Jurkat, Clone E6-1 (cell line): ENCODE measurements at regions not wholly inside any gene's neighbourhood (a gene's known extent, or its start where the extent isn't known, plus 50 kb on each side); places are given as distances from the start of the nearest gene placed in this dataset.

Source experiments
- DNase-seq: peaks from one replicate; pipeline ENCODE4 v3.0.0-alpha.2; 2011; ENCODE audit warnings: low read depth, low spot score
- H3K4me3 ChIP-seq: 2 replicates; pipeline ENCODE4 v1.5.1; 2011; ENCODE audit warnings: mild to moderate bottlenecking, low read length, control low read depth, moderate library complexity

DNA sequence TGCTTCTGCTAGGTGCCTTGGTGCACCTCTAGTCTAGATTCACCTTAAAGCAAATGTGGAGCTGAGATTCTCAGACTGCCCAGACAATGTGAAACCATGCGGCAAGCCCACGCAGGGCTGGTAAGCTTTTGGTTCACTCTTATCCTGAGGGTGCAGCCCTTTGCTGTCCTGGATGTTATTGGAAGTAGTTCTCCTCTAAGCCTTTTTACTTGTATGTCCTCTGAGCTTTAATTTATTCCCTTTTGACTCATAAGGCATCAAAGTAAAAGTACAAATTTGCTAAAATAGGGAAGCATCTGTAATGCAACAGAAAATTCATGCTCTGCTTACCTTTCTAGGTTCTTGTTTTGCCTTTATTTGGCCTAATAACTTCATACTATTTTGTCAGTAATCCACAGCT lies 186.8 kb downstream of the MACC1 start:
- no peak overlapping the region for H3K4me3 ChIP-seq
- DNase-seq: no peak

DNA sequence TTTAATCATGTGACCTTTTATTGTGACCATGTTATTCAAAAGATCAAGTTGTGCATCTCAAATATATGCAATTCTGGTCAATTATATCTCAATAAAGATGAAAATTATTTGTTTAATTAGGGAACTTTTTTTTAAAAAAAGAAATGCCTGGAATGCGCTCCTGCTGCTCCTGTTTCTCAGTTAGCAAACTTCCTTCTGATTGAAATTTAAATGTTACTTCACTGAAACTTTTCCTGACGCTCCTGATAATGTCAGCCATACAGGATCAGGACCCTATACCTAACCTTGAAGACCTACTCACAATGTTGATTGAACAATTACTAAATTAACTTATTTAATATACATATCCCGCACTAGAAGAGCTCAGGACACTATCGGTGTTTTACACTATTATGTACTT lies 190.4 kb downstream of the MACC1 start:
- no peak overlapping the region for H3K4me3 ChIP-seq
- no peak for DNase-seq

- no peak for DNase-seq
- H3K4me3 ChIP-seq: no peak overlapping the region
Observed at GRCh38 chr7:20021831-20022230, 195.4 kb downstream of the MACC1 start.

- H3K4me3 ChIP-seq: no peak overlapping the region
- no peak for DNase-seq
Observed at GRCh38 chr7:20021066-20021465, 196.1 kb downstream of the MACC1 start.

DNA sequence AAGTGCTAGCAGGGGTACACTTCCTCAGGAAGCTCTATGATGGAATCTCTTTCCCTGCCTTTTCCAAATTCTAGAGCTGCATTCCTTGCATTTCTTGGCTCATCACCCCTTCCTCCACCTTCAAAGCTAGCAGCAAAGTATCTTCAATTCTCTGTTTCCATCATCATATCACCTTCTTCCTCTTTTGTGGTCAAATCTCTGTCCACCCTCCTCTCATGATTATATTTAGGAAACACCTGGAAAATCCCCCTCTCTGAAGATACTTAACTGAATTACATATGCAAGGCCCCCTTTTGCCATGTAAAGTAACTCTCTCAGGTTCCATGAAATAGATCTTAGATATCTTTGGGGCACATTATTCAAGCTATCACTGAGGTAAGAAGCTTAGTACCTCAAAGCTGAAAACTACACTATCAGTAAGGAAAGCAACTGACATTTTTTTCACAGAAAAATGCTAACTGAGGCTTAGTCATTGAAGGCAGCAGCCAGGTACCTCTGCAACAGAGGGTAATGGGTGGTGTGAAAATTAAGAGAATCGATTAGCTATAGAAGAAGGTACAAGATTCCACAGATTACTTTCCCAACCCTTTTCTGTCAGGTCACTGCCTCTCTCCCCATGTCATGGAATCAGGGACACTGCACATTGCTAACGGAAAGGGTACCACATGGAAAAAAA lies 197.3 kb downstream of the MACC1 start:
- no peak for DNase-seq
- H3K4me3 ChIP-seq: no peak overlapping the region

DNA sequence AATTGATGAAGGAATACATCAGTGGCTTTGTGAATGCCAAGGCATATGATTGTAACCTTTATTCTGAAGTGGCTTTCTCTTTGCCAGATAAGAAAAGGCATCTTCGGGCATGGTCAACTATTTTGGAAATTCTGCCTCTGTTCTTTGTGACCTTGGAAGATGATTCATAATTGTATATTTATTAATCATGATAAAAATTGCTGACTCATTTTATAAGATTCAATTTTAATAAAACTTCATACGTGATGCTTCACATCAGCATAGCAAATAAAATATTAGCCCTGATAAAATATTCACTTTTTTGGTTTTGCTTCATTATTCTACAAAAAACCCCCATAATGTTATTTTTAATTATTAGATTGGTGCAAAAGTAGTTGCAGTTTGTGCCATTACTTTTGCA lies 200.5 kb downstream of the MACC1 start:
- H3K4me3 ChIP-seq: no peak overlapping the region
- no peak for DNase-seq

DNA sequence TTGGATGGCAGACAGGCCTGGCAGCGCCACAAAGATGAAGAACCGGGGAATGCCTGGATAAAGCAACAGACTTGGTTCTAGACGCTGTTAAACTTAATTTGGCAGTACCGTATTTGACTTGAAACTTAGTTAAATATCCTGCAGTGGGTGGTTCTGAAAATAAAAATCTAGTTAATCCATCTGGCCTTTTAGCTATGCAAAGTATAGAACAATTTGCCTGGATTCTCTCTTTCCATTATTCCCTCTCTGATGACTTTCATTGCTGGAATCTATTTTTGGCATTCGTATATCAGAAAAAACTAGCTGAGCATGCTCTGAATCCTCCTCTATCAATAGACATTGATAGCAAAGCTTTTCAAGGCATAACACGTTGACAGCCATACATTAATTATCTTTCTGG lies 203.6 kb downstream of the MACC1 start:
- no peak for DNase-seq
- no peak overlapping the region for H3K4me3 ChIP-seq

- no peak for DNase-seq
- H3K4me3 ChIP-seq: no peak overlapping the region
Observed at GRCh38 chr7:20012100-20012499, 205.1 kb downstream of the MACC1 start.

GRCh38 chr7:20010877-20011276 lies 206.3 kb downstream of the MACC1 start:
- no peak for DNase-seq
- no peak overlapping the region for H3K4me3 ChIP-seq

GRCh38 chr7:20007510-20007909 lies 209.7 kb downstream of the MACC1 start:
- DNase-seq: no peak
- H3K4me3 ChIP-seq: no peak overlapping the region

DNA sequence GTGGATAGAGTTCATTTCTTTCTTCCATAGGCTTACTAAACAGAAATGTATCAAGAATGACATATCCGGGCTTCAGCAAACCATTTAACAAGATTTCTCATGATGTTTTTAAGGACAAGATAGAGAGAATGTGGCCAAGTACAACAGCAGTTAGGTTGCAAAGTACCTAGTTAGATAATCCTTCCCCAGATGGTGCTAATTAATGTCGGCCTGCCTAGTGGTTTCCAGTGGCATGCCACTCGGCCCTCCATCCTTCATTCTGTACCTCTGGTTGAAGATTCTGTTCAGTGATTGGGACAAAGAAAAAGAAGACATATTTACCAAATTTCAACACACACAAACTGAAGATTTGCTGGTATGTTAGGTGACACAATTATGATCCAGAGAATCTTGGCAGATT lies 212.1 kb downstream of the MACC1 start:
- H3K4me3 ChIP-seq: no peak overlapping the region
- DNase-seq: no peak

DNA sequence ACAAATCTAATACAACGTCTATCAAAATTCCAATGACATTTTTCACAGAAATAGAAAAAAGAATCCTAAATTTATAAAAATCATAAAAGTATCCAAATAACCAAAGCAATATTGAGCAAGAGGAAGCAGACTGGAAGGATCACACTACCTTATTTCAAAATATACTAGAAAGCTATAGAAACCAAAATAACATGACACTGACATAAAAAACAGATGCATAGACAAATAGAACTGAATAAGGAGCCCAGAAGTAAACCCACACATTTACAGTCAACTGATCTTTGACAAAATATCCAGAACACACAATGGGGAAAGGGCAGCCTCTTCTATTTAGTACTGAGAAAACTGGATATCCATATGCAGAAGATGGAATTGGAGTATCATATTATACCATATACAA lies 217.5 kb downstream of the MACC1 start:
- no peak for DNase-seq
- H3K4me3 ChIP-seq: no peak overlapping the region

DNA sequence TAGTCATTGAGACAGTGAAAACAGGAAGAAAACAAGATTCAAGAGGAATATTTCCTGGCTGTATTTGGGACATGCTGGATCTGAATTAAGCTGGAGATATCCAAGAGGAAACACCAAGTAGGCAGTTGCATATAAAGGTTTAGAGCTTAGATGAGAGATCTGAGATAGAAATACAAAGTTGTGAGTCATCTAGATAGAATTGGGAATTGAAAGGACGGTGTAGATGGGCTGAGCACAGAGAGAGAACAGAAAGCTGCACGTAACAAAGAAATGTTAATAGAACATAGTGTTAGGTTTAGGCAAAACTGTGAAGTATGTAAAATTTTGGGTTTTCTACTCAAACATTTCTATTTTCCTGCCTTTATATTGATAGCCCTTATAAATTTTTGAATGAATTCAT lies 218.5 kb upstream of the TMEM196 start:
- DNase-seq: no peak
- no peak overlapping the region for H3K4me3 ChIP-seq

DNA sequence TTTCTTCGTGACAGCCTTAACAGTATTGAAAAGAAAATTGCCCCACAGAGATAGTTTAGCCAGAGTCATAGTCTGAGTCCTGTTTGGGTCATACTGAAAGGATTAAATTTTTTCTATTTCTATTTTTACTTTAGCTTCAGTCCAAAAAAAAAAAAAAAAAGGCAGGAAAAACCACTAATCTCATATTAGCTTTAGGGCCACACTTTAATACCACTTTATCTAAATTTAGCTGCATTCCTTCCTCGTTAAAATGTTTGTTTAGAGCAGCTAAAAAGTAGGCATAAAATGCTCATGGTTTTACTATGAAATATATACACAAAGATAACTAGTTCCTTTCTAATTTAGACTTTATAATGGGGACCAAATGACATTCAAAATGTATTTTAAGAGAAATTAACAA lies 216.5 kb upstream of the TMEM196 start:
- no peak overlapping the region for H3K4me3 ChIP-seq
- DNase-seq: no peak

DNA sequence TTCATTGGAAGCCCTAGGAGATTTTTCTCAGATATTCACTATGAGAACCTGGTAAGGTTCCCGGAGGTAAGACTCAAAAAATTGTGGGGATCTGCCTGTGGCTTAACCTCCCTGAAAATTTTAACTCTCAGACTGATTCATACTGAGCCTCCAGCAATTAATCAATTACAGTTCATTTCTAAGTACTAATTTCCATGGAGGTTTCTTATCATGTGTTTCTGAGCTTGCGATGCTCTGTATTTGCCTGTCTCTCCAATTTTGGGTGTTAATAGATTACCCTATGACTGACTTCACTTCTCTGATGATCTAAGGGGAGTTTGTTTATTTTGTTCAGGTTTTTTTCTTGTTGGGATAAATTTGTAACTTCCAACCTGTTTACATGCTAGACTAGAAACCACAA lies 215.4 kb upstream of the TMEM196 start:
- H3K4me3 ChIP-seq: no peak overlapping the region
- no peak for DNase-seq

DNA sequence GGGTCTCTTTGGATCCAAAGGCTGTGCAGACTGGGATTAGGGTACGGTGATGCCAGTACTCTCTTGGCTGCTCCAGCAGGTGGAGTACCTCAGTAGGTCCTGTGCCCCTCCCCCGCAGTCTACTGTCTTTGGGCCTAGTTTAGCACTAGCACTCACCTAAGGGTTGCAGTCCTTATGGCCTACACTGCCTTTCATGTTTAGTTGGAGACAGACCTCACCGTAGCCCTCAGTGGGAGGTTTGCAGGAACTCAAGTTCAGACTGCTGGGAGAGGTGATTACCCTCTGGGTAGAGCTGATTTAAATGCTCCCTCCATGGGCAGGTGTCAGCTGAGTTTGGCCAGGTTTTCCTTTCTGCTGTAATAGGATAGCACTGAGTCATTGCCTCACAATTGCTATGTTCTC lies 210.8 kb upstream of the TMEM196 start:
- peak; percentile 25 for DNase-seq
- H3K4me3 ChIP-seq: no peak overlapping the region

DNA sequence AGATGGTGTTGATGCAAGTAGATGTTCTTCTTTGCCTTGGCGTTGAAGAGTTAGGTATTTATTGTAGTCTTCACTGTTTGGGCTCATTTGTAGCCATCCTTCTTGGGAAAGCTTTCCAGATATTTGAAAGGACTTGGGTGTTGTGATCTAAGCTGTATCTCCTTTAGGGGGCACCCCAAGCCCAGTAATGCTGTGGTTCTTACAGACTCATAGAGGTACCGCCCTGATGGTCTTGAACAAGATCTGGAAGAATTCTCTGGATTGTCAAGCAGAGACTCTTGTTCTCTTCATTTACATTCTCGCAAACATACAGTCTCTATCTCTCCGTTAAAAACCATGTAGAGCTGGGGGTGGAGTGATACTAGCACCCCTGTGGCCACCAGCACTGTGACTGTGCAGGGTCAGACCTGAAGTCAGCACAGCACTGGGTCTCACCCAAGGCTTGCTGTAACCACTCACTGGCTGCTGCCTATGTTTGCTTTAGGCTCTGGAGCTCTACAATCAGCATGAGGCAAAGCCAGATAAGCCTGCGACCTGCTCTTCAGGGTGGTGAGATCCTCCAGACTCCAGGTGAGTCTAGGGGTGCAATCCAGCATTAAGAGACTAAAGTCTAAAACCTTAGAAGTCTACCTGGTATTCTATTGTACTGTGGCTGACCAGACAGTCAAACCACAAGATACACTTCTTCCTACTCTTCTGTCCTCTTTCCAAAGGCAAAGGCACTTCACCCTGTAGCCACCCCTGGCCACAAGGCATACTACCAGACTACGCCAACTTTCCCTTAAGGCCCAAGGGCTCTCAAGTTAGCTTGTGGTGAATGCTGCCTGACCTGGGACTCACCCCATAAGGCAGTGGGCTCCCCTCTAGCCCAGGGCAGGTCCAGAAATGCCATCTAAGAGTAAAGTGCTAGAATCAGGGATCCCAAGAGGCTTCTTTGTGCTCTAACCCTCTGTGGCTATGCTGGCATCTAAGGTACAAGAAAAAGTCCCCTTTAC lies 209.7 kb upstream of the TMEM196 start:
- peak; percentile 32 for DNase-seq
- H3K4me3 ChIP-seq: no peak overlapping the region

GRCh38 chr7:19973581-19973980 lies 200.2 kb upstream of the TMEM196 start:
- no peak for DNase-seq
- H3K4me3 ChIP-seq: no peak overlapping the region

GRCh38 chr7:19972876-19973275 lies 199.5 kb upstream of the TMEM196 start:
- no peak for DNase-seq
- no peak overlapping the region for H3K4me3 ChIP-seq

GRCh38 chr7:19971956-19972355 lies 198.5 kb upstream of the TMEM196 start:
- DNase-seq: no peak
- no peak overlapping the region for H3K4me3 ChIP-seq

DNA sequence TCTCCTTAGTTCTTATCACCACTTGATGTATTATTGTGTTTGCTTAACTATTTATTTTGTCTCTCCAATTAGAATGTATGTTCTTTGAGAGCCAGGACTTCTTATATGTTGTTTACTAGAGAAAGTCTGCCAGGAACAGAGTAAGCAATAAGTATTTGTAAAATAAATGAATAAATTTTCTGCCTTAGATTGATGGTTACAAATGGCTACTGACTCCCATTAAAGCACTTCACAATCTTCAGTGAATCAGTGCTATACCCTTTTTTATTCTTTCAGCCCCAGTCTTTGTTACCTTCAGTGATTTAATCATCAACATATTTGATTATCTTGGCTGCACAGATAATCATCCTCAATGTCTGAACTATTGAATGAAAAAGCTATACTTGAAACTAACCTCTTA lies 197.1 kb upstream of the TMEM196 start:
- DNase-seq: no peak

More for the DNA sequence above, 197.1 kb upstream of the TMEM196 start:
- H3K4me3 ChIP-seq: no peak overlapping the region
